ENCODE measurements at regions not wholly inside any gene's neighbourhood (a gene's known extent, or its start where the extent isn't known, plus 50 kb on each side); places are given as distances from the start of the nearest gene placed in this dataset.

- no peaks in the 10 kb centered on the region for H4K20me1 ChIP-seq (ENCODE audit: insufficient read depth, poor library complexity, severe bottlenecking)
- DNase-seq (ENCODE audit: low spot score) = no peak
- no peak overlapping the region for H2AFZ ChIP-seq
- WGBS (ENCODE audit: low lambda C conversion rate, missing lambda C conversion rate) = 41% methylated on average over 4 of the region's 4 CpGs
- H3K79me2 ChIP-seq = no peaks in the 10 kb centered on the region
- peaks cover 4% of the 10 kb centered on the region for H3K27me3 ChIP-seq
- no peak overlapping the region for H3K4me3 ChIP-seq
- no peak overlapping the region for H3K4me2 ChIP-seq
- H3K27ac ChIP-seq = no peak overlapping the region
- H3K9me2 ChIP-seq (replicated peaks; ENCODE audit: insufficient read depth) = no peaks in the 10 kb centered on the region
- no peaks in the 10 kb centered on the region for H3K4me1 ChIP-seq (ENCODE audit: insufficient read depth)
- TF ChIP-seq EZH2phosphoT487 (IDR thresholded peaks at IDR 0.05; ENCODE audit: low read depth, severe bottlenecking, unreplicated experiment) (no peak), EZH2 (IDR thresholded peaks at IDR 0.05; ENCODE audit: borderline replicate concordance) (no peak)
- no peaks in the 10 kb centered on the region for H3K9me3 ChIP-seq (ENCODE audit: low read depth)
- no peaks in the 10 kb centered on the region for H3K36me3 ChIP-seq (replicated peaks; ENCODE audit: insufficient read depth, low read depth)
These were observed 276.8 kb upstream of the CLINT1 start for GRCh38 chr5:158135682-158136179.

- TF ChIP-seq EZH2phosphoT487 (IDR thresholded peaks at IDR 0.05; ENCODE audit: low read depth, severe bottlenecking, unreplicated experiment) = no peak
- no peak overlapping the region for H3K27ac ChIP-seq
- no peaks in the 10 kb centered on the region for H3K9me2 ChIP-seq (replicated peaks; ENCODE audit: insufficient read depth)
- H3K79me2 ChIP-seq = no peaks in the 10 kb centered on the region
- peaks cover 4% of the 10 kb centered on the region for H3K27me3 ChIP-seq
- H3K4me3 ChIP-seq = no peak overlapping the region
- H3K4me1 ChIP-seq (ENCODE audit: insufficient read depth) = no peaks in the 10 kb centered on the region
- no peak overlapping the region for H3K4me2 ChIP-seq
- H4K20me1 ChIP-seq (ENCODE audit: insufficient read depth, poor library complexity, severe bottlenecking) = no peaks in the 10 kb centered on the region
- H3K9me3 ChIP-seq (ENCODE audit: low read depth) = no peaks in the 10 kb centered on the region
- H2AFZ ChIP-seq = no peak overlapping the region
- 72% methylated on average over 1 of the region's 1 CpG for WGBS (ENCODE audit: low lambda C conversion rate, missing lambda C conversion rate)
- DNase-seq (ENCODE audit: low spot score) = no peak
- H3K36me3 ChIP-seq (replicated peaks; ENCODE audit: insufficient read depth, low read depth) = no peaks in the 10 kb centered on the region
These were observed 274.4 kb upstream of the CLINT1 start for GRCh38 chr5:158133369-158133768.

GRCh38 chr5:158127536-158127935 lies 268.6 kb upstream of the CLINT1 start:
- H3K9me3 ChIP-seq (ENCODE audit: low read depth) = no peaks in the 10 kb centered on the region
- no peak for DNase-seq (ENCODE audit: low spot score)
- no peak overlapping the region for H3K4me2 ChIP-seq
- TF ChIP-seq, protein P1, sequence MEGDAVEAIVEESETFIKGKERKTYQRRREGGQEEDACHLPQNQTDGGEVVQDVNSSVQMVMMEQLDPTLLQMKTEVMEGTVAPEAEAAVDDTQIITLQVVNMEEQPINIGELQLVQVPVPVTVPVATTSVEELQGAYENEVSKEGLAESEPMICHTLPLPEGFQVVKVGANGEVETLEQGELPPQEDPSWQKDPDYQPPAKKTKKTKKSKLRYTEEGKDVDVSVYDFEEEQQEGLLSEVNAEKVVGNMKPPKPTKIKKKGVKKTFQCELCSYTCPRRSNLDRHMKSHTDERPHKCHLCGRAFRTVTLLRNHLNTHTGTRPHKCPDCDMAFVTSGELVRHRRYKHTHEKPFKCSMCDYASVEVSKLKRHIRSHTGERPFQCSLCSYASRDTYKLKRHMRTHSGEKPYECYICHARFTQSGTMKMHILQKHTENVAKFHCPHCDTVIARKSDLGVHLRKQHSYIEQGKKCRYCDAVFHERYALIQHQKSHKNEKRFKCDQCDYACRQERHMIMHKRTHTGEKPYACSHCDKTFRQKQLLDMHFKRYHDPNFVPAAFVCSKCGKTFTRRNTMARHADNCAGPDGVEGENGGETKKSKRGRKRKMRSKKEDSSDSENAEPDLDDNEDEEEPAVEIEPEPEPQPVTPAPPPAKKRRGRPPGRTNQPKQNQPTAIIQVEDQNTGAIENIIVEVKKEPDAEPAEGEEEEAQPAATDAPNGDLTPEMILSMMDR (IDR thresholded peaks at IDR 0.05; ENCODE audit: poor library complexity) = no peak
- TF ChIP-seq EZH2 (IDR thresholded peaks at IDR 0.05; ENCODE audit: borderline replicate concordance) (no peak), EZH2phosphoT487 (IDR thresholded peaks at IDR 0.05; ENCODE audit: low read depth, severe bottlenecking, unreplicated experiment) (no peak)
- no peaks in the 10 kb centered on the region for H3K27me3 ChIP-seq
- no peaks in the 10 kb centered on the region for H3K4me1 ChIP-seq (ENCODE audit: insufficient read depth)
- no peaks in the 10 kb centered on the region for H3K79me2 ChIP-seq
- H3K4me3 ChIP-seq = no peak overlapping the region
- WGBS (ENCODE audit: low lambda C conversion rate, missing lambda C conversion rate) = 81% methylated on average over 3 of the region's 3 CpGs
- no peaks in the 10 kb centered on the region for H3K36me3 ChIP-seq (replicated peaks; ENCODE audit: insufficient read depth, low read depth)
- no peak overlapping the region for H2AFZ ChIP-seq
- H4K20me1 ChIP-seq (ENCODE audit: insufficient read depth, poor library complexity, severe bottlenecking) = no peaks in the 10 kb centered on the region
- H3K27ac ChIP-seq = no peak overlapping the region
- no peaks in the 10 kb centered on the region for H3K9me2 ChIP-seq (replicated peaks; ENCODE audit: insufficient read depth)

DNA sequence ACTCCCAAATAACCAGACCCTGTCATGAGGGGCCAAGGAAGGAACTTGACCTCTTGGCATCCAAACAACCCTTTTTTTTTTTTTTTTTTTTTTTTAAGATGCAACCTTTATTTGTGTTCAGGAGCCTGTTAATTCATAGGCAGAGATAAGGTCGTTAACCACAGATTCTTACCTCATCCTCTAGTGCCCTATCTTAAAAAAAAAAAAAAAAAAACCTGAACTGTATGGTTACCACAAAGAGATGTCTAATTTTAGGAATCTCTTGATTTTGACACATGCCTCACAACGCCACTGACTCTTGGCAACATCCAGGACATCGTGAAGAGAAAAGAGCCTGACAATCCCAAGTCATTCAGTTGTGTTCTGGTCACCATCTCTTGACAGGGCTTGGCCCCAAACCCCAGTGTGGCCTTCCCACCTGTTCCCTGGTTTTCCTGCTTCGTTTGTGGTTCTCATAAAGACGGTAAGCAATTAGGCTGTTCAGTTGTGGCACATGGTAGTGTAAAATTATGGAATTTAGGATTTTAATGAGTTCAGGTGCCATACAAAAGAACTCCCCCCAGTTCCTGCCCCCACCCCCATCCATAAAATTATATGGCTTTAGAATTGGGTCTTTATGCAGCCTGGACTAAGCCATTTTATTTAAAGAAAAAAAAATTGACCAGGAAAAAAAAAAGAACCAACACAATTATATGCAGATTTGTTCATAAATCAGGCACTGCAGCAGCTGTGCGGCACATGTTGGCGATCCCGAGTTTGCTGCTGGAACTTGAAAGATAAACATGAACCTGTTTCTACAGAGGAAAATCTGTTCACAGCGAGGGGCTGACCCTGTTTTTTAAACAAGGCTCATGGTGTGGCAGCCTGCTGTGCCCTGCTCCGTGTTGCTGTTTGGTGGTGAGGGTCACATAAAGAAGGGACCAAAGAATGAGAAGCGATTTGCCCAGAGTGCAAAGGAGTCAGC lies 267.8 kb upstream of the CLINT1 start:
- TF ChIP-seq, protein P1 (IDR thresholded peaks at IDR 0.05; ENCODE audit: poor library complexity) = no peak
- TF ChIP-seq EZH2 (IDR thresholded peaks at IDR 0.05; ENCODE audit: borderline replicate concordance) (no peak), EZH2phosphoT487 (IDR thresholded peaks at IDR 0.05; ENCODE audit: low read depth, severe bottlenecking, unreplicated experiment) (no peak)
- H4K20me1 ChIP-seq (ENCODE audit: insufficient read depth, poor library complexity, severe bottlenecking) = no peaks in the 10 kb centered on the region
- no peaks in the 10 kb centered on the region for H3K79me2 ChIP-seq
- no peak for DNase-seq (ENCODE audit: low spot score)
- no peaks in the 10 kb centered on the region for H3K9me3 ChIP-seq (ENCODE audit: low read depth)
- H3K27ac ChIP-seq = no peak overlapping the region
- H3K4me1 ChIP-seq (ENCODE audit: insufficient read depth) = no peaks in the 10 kb centered on the region
- no peaks in the 10 kb centered on the region for H3K9me2 ChIP-seq (replicated peaks; ENCODE audit: insufficient read depth)
- H3K36me3 ChIP-seq (replicated peaks; ENCODE audit: insufficient read depth, low read depth) = no peaks in the 10 kb centered on the region
- H3K27me3 ChIP-seq = no peaks in the 10 kb centered on the region
- H2AFZ ChIP-seq = no peak overlapping the region
- H3K4me3 ChIP-seq = no peak overlapping the region
- H3K4me2 ChIP-seq = no peak overlapping the region
- WGBS (ENCODE audit: low lambda C conversion rate, missing lambda C conversion rate) = 74% methylated on average over 11 of the region's 11 CpGs
